ENCODE measurements at regions not wholly inside any gene's neighbourhood (a gene's known extent, or its start where the extent isn't known, plus 50 kb on each side); places are given as distances from the start of the nearest gene placed in this dataset.

DNA sequence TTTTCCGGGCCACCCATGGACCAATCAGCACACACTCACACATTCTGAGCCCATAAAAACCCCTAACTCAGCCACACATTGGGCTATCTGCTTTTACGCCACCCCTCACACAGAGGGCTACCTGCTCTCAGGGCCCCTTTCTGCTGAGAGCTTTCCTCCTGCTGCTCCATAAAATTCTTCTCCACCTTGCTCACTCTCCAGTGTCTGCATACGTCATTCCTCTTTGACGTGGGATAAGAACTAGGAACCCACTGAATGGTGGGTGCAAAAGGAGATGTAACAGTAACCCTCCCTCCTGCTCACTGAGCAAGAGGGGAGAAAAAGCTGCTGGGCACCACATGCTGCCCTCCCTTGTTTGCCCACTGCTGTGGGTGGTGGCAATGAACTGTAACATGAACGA lies 596.7 kb upstream of the TMEM132C start:
- Histone ChIP-seq H3K36me3 (no peaks in the 10 kb centered on the region), H3K27me3 (no peaks in the 10 kb centered on the region), H3K4me1 (no peaks in the 10 kb centered on the region), H3K27ac (no peak overlapping the region), H3K4me3 (no peak overlapping the region), H3K9me3 (no peaks in the 10 kb centered on the region)
- intact Hi-C loops (cut with DNase I; ENCODE audit: low total_unique reads) = no loop called here
- DNase-seq (no peak), ATAC-seq (no peak)
- in situ Hi-C loops (cut with MboI; ENCODE audit: low sequenced_read_pairs in 4 of 4) = no loop called here
- TF ChIP-seq, protein P1, sequence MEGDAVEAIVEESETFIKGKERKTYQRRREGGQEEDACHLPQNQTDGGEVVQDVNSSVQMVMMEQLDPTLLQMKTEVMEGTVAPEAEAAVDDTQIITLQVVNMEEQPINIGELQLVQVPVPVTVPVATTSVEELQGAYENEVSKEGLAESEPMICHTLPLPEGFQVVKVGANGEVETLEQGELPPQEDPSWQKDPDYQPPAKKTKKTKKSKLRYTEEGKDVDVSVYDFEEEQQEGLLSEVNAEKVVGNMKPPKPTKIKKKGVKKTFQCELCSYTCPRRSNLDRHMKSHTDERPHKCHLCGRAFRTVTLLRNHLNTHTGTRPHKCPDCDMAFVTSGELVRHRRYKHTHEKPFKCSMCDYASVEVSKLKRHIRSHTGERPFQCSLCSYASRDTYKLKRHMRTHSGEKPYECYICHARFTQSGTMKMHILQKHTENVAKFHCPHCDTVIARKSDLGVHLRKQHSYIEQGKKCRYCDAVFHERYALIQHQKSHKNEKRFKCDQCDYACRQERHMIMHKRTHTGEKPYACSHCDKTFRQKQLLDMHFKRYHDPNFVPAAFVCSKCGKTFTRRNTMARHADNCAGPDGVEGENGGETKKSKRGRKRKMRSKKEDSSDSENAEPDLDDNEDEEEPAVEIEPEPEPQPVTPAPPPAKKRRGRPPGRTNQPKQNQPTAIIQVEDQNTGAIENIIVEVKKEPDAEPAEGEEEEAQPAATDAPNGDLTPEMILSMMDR (IDR thresholded peaks at IDR 0.05 in 4 of 5, conservative IDR thresholded peaks at IDR 0.05 in 1 of 5) = no peak

DNA sequence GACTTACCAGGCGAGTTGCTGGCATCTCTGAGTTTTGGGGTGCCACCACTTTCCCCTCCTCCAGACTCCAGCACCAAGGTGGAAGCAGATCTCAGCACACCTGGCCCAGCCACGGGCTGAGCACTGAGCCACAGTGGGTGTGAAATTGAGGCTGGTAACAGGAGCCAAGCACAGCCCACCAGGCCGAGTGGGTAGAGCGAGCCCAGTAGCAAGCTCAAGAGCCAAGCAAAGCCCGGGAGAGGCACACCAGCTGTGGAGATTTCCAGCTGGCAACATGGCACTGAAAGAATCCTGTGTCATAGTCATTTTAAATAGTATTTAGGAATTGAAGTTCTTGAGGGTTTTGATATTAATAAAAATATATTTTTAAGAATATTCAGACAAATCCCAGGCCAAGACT lies 596.2 kb upstream of the TMEM132C start:
- no peak overlapping the region for H3K27ac ChIP-seq
- DNase-seq (no peak), ATAC-seq (no peak)
- H3K4me3 ChIP-seq = no peak overlapping the region
- no peaks in the 10 kb centered on the region for H3K4me1 ChIP-seq
- no peaks in the 10 kb centered on the region for H3K36me3 ChIP-seq
- TF ChIP-seq, protein P1 (IDR thresholded peaks at IDR 0.05 in 4 of 5, conservative IDR thresholded peaks at IDR 0.05 in 1 of 5) = no peak
- TF ChIP-seq POLR2A (IDR thresholded peaks at IDR 0.05) = no peak
- in situ Hi-C loops (cut with MboI; ENCODE audit: low sequenced_read_pairs in 4 of 4) = no loop called here
- H3K9me3 ChIP-seq = no peaks in the 10 kb centered on the region
- no peaks in the 10 kb centered on the region for H3K27me3 ChIP-seq
- intact Hi-C loops (cut with DNase I; ENCODE audit: low total_unique reads) = no loop called here

DNA sequence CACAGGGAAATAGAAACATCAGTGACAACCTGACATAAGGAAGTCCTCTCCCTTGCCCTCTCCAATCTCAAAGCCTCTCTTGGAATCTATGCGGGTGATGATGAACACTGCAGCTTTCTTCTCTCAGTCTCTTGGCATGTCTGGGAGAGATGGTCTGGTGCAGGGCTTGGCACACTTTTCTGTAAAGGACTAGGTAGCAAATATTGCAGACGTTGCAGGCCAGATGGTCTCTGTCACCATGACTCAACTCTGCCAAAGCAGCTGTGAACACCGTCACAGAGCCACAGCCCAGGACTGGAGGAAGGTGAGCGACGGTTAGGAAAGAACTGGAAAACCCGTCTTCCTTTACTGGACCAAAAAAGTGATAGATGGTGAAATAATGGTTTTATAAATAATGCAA lies 591.0 kb upstream of the TMEM132C start:
- no peak overlapping the region for H3K4me3 ChIP-seq
- no peaks in the 10 kb centered on the region for H3K27me3 ChIP-seq
- H3K4me1 ChIP-seq = no peaks in the 10 kb centered on the region
- TF ChIP-seq, protein P1 (IDR thresholded peaks at IDR 0.05 in 4 of 5, conservative IDR thresholded peaks at IDR 0.05 in 1 of 5) = no peak
- no peak for TF ChIP-seq POLR2A (IDR thresholded peaks at IDR 0.05)
- in situ Hi-C loops (cut with MboI; ENCODE audit: low sequenced_read_pairs in 4 of 4) = no loop called here
- intact Hi-C loops (cut with DNase I; ENCODE audit: low total_unique reads) = no loop called here
- H3K9me3 ChIP-seq = no peaks in the 10 kb centered on the region
- no peak for DNase-seq
- no peak for ATAC-seq
- H3K27ac ChIP-seq = no peak overlapping the region
- H3K36me3 ChIP-seq = no peaks in the 10 kb centered on the region

DNA sequence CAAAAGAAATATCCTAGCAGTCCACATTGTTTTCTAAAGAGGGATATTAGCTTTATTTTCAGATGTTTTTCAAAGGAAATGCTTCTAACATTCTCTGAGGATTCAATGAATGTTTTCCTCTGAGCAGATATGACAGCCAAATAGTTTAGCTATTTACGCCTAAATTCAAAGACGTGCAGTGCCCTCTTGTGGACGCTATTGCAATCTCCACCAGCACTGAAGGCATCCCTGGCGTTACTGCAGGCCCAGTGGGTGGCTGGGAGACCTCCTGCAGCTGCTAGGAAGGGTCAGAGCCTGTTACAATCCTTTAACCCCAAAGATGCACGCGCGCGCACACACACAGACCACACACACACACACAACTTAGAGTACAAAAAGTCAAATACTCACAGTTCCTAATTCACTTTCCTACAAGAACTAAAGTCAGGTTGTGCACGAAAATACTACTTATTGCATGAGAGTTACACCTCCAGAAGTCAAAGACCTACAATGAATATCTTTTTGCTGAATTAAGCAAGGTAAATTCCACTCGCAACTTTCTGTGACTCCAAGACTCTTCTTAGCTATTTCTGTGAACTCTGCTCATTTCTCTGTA lies 589.3 kb upstream of the TMEM132C start:
- intact Hi-C loops (cut with DNase I; ENCODE audit: low total_unique reads) = no loop called here
- H3K27ac ChIP-seq = no peak overlapping the region
- no peaks in the 10 kb centered on the region for H3K36me3 ChIP-seq
- H3K4me1 ChIP-seq = no peaks in the 10 kb centered on the region
- TF ChIP-seq POLR2A (IDR thresholded peaks at IDR 0.05) = no peak
- TF ChIP-seq, protein P1 (IDR thresholded peaks at IDR 0.05 in 4 of 5, conservative IDR thresholded peaks at IDR 0.05 in 1 of 5) = peak in 3 of 5 experiments; percentile 34 to 49 (median 36)
- H3K9me3 ChIP-seq = no peaks in the 10 kb centered on the region
- DNase-seq (peak in 1 of 2 donors; percentile 18), ATAC-seq (no peak)
- in situ Hi-C loops (cut with MboI; ENCODE audit: low sequenced_read_pairs in 4 of 4) = no loop called here
- H3K27me3 ChIP-seq = no peaks in the 10 kb centered on the region
- H3K4me3 ChIP-seq = no peak overlapping the region

DNA sequence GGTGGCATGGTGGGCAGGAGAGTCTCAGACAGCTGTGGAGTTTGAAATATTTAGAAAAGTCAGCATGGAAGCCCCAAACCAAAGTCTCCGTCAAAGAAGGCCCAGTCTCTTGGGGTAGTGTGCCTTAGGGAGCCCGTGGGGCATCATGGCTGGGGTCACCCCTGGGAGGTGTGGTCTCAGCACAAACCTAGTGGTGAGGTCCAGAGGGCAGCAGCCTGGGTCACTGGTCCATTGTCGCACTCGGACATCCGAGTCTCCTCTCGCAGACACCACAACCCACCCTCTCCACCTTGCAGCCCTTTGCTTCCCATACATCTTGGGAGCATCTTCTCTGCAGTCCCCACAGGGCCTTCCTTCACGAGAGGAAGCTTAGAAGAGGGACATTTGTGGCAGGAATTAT lies 588.0 kb upstream of the TMEM132C start:
- H3K36me3 ChIP-seq = no peaks in the 10 kb centered on the region
- no peaks in the 10 kb centered on the region for H3K4me1 ChIP-seq
- in situ Hi-C loops (cut with MboI; ENCODE audit: low sequenced_read_pairs in 4 of 4) = no loop called here
- no peak overlapping the region for H3K27ac ChIP-seq
- no peaks in the 10 kb centered on the region for H3K27me3 ChIP-seq
- ATAC-seq (no peak), DNase-seq (no peak)
- H3K4me3 ChIP-seq = no peak overlapping the region
- no peak for TF ChIP-seq POLR2A (IDR thresholded peaks at IDR 0.05)
- TF ChIP-seq, protein P1 (IDR thresholded peaks at IDR 0.05 in 4 of 5, conservative IDR thresholded peaks at IDR 0.05 in 1 of 5) = no peak
- intact Hi-C loops (cut with DNase I; ENCODE audit: low total_unique reads) = no loop called here
- no peaks in the 10 kb centered on the region for H3K9me3 ChIP-seq

Data from gastrocnemius medialis (tissue), 4 donors.